Retina (tissue), 1 donor: ENCODE measurements at regions not wholly inside any gene's neighbourhood (a gene's known extent, or its start where the extent isn't known, plus 50 kb on each side); places are given as distances from the start of the nearest gene placed in this dataset.

Source experiments
- DNase-seq: peaks from one replicate; pipeline ENCODE4 v3.0.0-alpha.2; 2016

DNA sequence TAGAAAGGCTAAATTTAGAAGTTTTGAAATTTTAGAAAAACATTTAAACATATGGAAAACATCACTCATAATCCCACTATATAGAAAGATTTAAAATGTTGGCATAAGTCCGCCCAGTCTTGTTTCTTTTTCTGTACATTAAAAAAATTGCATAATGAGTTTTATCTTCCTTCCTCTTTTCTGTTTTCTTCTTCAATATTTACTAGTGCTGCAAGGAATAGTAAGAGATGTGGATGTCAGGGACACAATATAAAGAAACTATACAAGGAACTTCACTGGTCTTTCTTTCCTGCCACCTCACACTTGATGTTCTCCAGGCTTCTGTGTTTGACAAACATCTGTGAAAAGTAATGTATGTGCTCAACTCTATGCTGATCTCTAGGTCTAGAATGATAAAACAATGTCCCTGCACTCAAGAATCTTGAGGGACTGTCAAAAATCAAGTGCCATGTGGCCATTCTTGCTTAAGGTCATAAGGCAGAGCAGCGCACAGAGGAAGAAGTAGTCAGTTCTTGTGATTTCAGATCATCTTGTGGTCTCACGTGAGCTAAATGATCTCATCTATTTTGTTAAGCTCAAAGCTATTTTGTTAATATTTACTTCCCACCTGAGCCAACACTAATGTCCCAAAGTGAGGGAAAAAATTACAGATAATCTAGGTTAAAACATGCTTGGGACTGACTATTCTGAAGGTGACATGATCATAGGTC is 186.9 kb upstream of the OBI1 start:
- DNase-seq, result no peak

DNA sequence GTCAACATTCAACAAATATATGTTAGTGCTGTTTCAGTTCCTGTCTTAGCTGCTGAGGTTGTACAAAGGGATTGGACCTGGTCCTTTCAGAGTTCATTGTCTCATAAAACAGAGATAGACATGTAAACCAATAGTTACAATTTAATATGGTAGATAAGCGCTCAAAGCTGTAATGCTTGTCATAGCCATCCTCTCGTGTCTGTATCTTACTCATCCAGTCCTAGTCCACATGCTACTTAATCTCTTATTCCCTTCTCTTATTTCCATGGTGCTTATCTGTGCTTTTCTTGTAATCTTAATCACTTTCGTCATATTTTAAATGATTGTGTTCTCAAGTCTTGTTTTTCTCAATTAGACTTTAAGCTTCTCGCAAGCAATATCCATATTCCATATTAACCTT is 185.2 kb upstream of the OBI1 start:
- DNase-seq, result no peak

DNA sequence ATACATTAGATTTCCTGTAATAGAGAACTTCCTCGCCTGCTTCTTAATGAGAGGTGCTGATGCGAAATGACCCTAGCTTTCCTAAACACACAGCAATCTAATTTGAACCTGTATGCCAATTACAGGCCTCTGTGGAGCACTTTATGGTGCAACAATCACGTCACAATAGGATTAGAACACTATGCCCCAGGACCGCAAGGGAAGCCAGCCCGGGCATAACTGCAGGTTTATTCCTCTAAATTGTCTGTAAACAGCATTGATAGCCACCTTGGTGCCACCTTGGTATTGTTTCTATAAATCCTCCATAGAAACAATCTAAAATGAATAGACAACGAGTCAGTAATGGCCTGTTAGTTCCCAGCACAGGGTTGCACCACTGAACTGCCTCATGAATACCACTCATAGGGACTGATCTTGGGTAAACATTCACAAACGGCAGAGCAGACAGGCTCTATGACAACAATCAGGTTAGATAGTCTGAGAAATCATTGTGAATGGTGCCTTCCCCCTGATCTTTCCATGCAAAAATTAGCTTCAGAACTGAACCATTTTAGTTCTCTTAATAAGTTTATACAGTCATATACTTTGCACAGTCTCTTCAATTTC is 182.5 kb upstream of the OBI1 start:
- DNase-seq, result no peak

DNA sequence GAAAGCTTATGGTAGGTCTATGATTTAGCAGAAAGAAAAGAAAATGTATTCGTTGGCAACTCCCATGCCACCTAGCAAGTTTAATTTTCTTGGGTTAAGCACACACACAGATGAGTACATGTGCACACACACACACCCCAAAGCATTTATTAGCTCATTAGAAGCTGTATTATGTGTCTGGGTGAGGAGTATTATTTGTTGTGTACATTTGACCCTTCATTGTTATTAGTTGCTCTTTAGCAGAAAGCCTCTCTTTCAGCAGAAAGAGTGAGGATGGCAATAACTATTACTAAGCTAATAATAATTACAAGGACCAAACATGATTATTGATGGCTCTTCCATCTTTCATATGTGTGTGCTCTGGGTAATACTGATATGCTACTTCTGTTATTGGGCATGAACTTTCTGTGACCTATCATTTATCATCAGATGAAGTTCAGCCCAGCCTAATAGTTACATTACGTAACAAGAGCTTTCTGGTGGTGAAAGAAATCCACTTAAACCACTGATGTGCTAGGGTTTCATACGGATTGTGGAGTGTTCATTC is 177.4 kb upstream of the OBI1 start:
- DNase-seq, result no peak

DNA sequence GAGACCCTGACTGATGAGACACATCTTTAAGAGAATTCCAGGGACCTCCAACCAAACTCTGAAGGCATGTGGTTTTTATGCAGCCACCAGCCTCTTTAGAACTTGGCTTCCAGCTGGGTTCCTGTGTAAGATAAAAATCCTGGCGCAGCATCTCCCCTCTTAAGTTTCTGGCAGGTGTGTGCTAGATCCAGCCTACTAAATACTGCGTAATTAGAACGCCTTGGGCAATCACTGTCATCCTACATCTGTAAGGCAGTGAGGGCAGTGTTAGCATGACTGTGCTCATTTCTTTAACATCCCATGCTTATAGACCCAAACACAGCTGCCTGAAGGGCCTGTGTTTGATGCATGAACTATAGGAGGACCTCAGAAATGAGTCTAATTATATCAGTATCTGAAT is 173.5 kb upstream of the OBI1 start:
- DNase-seq, result peak; percentile 8

DNA sequence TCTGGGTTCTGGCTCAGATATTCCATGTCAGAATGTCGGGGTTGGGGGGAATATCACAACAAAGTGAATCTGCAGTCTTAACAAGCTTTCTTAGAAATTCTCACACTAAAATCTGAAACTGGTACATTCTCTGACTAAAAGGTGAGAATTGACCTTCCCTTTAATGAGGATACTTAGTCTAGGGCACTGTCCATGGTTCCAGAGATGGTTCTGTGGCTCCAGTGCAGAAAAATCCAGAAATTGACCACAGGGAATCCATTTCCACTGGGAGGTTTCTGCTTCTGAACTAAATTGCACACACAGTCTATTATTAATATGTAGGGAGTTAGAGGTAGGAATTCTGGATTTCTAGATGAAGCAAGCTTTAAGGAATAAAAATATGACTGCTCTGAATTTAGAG is 171.6 kb upstream of the OBI1 start:
- DNase-seq, result no peak

DNA sequence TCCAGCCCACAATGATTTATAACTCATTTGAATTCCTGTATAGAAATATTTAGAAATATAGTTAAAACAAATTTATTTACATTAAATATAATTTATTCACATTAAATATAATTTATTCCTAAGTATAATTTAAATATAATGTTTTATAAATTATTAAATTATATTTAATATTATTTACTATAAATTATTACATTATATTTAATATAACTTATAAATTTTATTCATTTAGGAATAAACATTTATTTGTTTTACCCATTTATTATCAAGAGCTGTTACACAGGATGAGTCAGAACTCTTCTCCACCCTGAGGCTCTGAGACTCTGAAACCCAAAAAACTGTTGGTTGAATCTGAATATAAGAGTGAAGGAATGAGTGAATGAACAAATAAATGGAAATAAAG is 170.9 kb upstream of the OBI1 start:
- no peak for DNase-seq

DNA sequence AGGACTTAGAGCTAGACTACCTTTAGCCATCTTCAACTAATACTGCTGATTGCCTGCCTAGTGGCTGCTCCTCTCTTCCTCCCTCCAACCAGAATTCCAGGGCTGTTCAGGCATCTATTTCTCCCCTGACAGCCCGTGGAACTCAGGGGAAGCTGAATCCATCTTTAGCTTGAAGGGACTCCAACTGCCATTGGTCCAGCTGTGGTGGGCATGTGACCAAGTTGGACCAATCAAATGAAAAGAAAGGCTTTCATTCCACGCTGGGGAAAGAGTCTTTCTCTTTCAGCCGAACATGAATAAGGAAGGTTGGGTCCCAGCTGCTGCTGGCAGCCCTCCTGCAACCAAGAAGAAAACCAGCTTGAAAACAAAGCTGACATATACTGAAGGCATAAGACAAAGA is 168.5 kb upstream of the OBI1 start:
- DNase-seq, result no peak

DNA sequence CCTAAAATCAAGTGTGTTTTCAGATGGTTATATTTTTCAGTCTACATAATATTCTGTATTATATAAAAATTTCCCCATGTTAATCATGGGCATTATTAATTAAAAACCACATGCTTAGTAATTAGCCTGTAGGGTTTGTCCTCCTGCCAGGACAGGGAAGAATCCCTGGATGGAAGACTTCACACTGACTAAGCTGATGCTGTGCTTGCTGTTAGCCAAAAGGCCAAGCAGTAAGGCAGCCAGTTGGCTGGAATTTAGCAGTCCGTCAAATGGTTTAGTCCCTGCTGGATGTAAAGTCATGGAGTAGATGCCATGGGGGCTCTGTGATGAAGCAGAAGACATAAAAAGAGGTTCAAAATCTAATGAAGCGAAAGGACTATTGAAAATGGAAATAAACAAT is 168.0 kb upstream of the OBI1 start:
- peak; percentile 14 for DNase-seq

DNA sequence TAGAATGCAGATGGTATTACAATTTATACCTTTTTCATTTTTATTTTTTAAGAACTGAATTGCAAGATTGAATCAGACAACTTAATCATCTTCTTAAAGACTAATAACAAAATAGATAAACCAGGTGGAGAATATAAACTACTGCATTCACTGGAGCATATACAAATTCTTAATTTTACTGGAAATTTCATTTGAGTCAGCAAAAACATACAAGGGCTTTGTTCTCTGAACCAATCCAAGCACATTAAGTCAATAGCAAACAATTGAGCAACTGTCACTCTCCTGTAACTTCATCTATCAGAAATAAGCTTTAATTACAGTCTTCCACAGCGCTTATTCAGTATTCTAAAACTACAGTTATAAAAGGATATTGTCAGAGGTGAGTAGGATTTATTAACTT is 167.4 kb upstream of the OBI1 start:
- no peak for DNase-seq

DNA sequence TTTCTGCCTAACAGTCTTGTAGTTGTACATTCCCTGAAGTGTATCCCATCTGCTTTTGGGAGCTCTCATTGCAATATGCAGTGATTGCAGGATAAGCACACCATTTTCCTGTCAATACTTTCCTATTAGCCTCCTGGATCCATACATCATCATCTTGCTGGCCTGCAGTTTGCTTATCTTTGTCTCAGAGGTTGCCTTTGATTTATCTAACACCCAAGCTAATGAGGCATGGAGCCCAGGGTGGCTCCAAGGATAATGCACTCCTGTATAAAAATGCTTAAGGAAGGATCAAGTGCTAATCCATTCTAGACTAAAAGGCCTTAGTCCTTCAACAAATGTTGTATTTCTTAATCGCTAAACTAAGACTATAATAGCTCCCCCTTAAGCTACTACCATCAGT is 161.6 kb upstream of the OBI1 start:
- no peak for DNase-seq

DNA sequence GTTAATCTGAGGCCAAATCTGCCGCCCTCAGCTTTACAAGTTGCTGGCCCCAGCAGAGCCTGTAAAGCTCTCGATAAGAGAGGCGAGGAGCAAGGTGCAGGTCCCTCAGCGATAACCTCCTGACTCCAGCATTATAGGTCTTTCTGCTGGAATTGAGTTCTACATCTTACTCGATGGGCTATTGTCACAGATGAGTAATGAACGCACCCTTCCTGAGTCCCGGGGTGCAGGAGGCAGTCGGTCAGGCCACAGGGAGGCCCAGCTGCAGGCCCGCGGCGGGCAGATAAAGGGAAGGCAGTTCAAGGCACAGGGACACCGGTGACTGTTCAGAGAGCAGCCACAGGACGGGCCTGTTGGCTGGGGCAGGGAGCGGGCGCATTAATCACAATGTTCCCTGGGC is 157.6 kb upstream of the OBI1 start:
- no peak for DNase-seq

DNA sequence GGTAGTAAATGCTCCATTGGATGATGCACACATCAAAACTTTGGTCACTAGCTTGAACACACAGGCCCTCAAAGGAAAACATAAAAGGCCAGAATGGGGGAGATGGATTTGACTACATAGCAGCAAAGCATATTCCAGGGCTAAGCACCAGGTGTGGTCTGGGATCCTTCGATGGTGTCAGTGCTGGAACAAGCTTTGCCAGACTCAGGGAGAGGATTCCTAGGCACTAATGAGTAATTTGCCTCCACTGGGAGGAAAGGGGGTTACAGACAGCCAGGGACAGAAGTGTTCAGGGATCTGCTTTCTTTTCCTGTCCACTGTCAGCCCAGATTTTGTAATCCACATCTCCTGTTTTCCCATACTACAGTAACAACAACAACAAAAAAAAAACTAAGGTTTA is 157.2 kb upstream of the OBI1 start:
- no peak for DNase-seq

DNA sequence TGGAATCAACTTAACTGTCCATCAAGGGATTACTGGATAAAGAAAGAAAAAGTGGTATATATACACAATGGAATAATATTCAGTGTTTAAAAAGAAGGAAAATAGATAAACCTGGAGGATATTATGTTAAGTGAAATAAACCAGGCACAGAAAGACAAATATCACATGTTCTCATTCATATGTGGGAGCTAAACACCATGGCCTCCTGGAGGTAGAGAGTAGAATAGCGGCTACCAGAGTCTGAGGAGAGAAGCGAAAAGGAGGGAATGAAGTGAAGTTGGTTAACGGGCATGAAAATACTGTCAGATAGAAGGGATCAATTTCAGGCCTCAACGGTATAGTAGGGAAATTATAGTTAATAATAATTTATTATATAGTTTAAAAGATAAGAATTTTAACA is 147.5 kb upstream of the OBI1 start:
- no peak for DNase-seq

DNA sequence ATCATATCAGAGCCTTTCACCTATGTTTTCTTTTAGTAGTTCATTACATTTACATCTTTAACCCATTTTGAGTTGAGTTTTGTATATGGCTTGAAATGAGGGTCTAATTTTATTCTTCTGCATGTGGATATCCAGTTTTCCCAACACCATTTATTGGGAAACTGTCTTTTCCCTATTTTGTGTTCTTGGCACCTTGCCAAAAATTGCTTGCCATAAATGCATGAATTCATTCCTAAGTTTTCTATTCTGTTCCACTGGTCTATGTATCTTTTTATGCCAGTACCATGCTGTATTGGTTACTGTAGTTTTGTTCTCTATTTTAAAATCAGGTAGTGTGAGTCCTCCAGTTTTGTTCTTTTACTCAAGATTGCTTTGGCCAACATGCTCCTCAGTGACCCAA is 144.0 kb upstream of the OBI1 start:
- no peak for DNase-seq

DNA sequence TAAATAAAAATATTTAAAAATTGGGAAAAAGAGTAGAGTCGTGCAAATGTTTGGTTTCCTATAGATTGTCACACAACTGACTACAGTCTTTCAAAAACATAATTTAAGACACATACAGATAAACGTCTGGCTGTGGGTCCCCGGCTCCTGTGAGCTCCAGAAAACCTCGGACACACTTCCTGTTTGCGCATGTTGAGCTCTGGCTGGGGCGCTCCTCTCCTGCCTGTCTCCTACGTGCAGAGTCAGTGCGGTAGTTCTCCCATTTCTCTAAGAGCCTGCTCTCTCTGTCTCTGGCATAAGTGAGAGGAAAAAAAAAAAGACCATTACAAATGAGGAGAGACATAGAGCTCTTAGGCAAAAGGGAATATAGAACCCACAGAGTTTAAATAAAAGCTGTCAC is 128.2 kb upstream of the OBI1 start:
- no peak for DNase-seq

DNA sequence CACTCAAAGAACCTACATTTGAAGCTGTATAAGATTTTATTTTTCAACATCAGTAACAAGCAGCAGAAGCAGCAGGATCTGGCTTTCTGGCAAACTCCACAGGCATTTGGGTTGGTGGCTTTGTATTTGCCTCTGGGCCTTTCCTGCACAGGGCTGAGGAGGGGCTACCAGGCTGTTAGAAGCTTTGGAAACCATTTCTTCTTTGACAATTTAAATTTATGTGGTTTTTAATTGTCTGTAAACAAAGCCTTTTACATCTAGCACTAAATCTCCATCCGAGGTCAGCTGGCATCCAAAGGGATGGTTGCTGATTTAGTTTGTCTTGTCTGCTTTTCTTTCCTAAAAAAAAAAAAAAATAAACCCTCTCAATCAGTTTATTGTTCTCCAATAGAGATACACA is 127.5 kb upstream of the OBI1 start:
- DNase-seq, result no peak

DNA sequence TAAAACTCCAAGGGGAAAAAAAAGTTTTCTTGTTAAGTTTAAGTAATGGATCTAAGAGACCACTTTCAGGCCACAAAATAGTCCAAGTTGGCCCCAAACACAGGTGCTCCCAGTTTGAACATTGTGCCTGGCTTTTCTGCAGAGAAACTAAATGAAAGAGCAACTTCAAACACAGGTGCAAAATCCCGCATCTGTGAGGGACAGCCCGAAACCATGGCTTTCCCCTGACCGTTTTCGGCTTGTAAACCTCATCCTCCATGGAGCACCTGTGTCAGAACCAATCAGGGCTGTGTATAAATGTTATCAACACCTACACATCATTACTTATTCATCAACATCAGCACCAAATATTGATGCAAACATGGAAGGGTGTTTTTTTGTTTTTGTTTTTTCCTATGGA is 126.8 kb upstream of the OBI1 start:
- no peak for DNase-seq

DNA sequence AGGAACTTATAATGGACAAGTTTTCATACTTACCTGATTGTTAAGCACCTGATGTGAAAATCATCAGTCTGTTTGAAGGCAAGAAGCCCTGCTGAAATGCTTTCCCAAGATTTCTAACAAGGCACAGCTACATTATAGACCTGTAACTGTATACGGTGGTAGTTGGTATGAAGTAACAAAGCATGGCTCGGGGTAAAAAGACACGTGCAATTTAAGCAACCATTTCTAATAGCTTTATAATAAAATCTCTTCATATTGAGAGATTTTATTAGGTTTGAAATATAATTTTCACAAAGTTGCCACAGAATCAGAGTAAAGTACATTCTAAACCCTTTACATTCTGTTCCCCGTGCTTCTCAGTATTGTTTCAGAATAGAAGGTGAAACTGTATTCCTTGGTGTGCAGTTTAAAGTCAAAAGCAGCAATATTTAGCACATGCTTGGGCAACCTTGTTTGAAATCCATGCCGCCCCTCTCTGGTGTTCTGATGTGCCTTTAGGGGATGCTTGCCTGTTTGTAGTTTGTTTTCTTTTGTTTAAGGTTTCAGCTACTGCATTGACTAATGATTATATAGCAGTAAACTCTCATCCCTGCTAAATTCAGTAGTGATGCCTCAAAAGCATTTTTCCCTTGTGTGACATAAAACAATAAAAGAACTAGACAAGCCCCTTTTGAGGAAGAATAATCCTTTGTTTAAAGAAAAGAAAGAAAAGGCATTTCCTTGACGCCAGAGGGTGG is 125.2 kb upstream of the OBI1 start:
- DNase-seq, result no peak

DNA sequence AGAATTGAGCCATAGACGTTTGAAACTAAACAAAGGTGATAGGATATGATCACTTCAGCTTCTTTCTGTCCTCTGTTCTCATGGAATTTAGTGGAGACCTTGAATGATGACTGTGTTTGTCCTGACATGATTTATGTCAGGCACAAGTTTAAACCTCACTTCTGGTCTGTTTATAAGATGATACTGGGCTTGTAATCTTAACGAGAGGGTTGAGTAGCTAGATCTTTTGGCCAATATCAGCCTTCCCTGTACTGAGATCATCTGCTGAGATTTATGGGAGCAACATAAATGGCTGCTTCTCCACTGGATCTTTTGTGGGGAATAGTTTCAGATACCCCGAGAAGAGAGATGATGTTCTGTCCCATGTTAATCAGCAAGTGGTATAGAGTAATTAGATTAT is 121.8 kb upstream of the OBI1 start:
- DNase-seq, result no peak

DNA sequence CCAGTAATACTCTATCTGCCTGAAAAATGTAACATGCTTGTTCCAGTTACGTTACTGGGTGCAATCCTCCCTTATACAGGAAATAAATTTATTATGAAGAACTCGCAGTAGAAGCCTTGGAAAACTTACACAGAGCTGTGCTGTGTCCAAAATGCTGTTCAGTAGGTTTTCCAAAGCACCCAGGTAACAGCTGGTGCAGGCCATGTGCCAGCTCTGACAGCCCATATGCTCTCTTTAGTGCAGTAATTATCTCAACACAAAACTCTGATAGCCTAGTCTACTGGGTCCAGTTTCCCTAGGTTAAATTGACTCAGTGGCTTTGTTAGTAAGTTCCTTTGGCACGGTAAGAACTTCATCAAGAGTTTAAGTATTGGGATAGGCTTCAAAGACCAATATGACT is 120.7 kb upstream of the OBI1 start:
- no peak for DNase-seq

DNA sequence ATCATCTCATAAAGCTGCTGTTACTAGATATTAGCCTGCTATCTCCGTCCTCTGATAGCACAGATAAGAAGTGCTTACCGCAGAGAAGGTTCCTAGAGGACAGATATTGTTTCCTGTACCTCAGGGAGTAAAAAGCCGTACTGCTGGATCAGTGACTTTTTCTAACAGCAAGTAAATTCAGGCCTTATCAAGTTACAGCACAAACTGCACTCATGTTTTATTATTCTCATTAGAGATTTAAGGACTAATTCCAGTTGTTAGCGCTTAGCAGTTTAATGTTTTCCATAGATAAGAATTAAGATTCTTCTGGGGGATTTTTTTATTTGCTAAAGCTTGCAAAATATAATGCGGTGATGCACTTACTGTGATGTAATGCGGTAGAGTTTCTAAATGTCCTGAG is 119.0 kb upstream of the OBI1 start:
- DNase-seq, result no peak

DNA sequence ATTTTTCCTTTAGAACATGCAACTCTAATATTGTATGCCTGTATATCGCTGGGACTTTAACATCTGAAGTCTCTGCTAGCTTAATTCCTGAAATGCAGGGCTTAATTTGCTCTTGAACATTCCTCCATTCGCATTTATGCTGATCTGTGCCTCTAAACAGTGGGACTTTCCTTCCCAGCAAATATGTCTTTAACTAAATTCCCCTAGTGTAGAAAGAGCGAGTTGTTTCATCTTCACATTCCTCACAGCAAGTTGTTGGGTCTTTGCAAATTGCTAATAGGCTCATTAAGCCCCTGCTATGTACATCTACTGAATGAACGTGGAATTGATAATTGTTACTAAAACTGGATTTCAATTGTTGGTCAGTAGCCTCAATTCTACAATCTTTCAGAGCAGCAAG is 118.4 kb upstream of the OBI1 start:
- DNase-seq, result no peak

DNA sequence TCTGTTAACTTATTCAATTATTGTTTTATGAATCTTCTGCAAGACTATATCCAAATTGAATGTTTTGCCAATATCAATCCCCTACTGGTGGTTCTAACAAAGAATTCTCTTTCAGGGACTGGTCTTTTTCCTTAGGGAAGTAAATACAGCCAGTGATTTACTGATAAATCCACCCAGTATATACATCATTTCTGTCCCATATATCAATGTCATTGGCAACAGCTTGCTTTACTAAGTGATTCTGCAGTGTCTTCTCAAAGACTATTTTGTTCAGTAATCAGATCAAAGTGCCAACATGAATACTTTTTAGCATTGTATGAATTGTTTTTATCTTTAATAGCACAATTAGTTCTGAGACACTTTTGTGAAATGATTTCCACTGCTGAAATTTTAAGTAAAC is 114.0 kb upstream of the OBI1 start:
- no peak for DNase-seq
